Gastrocnemius medialis (tissue), 4 donors: ENCODE measurements at regions not wholly inside any gene's neighbourhood (a gene's known extent, or its start where the extent isn't known, plus 50 kb on each side); places are given as distances from the start of the nearest gene placed in this dataset.

Experiments
- POLR2A ChIP-seq, 2 donors: fragments of 450-650 bp; IDR thresholded peaks; one replicate each; pipeline ENCODE4 v1.6.1; 2017; ENCODE audit warnings: antibody characterized with exemption in 2 of 2, mild to moderate bottlenecking in 2 of 2, moderate library complexity in 2 of 2
- TF ChIP-seq, protein P1 (sequence below), 5 experiments: fragments of 450-650 bp in 3 of 5; fragments of 200-600 bp in 2 of 5; sonication (generic) in 2 of 5; IDR thresholded peaks in 4 of 5; conservative IDR thresholded peaks in 1 of 5; 1 replicate in 4 of 5; 2 replicates in 1 of 5; pipeline ENCODE4 v1.5.1; 2016 to 2019; ENCODE audit warnings: antibody characterized with exemption in 5 of 5, mild to moderate bottlenecking in 3 of 5, moderate library complexity in 3 of 5

DNA sequence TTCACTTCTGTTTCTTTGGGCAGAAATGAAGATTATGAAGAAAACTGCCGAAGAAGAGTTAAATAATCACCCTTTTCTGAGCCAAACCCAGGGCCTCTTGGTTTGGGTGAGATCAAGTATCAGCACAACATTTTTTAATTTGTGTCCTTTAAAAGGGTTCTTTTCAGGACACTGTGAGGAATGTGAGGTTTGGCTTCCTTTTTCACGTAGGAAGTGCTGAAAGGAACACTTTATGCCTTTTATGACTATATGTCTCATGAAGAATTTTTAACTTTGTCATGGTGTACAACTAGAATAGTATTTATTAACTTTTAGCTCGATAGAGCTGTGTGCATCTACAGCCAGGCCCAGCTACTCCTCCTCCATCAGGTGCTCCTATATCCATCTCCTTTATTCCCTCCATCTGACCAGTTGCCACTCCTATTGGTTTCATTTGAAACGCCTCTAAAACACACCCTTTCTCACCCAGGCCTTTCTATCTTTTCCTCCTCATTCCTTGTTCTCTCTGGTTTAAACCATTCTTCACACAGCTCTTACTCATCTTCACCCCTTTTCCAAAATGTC, 103.6 kb upstream of the LRIG3 start:
- TF ChIP-seq POLR2A (IDR thresholded peaks at IDR 0.05): no peak
- TF ChIP-seq, protein P1, sequence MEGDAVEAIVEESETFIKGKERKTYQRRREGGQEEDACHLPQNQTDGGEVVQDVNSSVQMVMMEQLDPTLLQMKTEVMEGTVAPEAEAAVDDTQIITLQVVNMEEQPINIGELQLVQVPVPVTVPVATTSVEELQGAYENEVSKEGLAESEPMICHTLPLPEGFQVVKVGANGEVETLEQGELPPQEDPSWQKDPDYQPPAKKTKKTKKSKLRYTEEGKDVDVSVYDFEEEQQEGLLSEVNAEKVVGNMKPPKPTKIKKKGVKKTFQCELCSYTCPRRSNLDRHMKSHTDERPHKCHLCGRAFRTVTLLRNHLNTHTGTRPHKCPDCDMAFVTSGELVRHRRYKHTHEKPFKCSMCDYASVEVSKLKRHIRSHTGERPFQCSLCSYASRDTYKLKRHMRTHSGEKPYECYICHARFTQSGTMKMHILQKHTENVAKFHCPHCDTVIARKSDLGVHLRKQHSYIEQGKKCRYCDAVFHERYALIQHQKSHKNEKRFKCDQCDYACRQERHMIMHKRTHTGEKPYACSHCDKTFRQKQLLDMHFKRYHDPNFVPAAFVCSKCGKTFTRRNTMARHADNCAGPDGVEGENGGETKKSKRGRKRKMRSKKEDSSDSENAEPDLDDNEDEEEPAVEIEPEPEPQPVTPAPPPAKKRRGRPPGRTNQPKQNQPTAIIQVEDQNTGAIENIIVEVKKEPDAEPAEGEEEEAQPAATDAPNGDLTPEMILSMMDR (IDR thresholded peaks at IDR 0.05 in 4 of 5, conservative IDR thresholded peaks at IDR 0.05 in 1 of 5): no peak
